GM23338 (cell line): ENCODE measurements at regions not wholly inside any gene's neighbourhood (a gene's known extent, or its start where the extent isn't known, plus 50 kb on each side); places are given as distances from the start of the nearest gene placed in this dataset.

Experiments
- ATAC-seq: fragments of 200-7000 bp; cut with Tn5 transposase; 3 replicates; pipeline ENCODE4 v1.9.1; 2020
- DNase-seq: peaks from one replicate; pipeline ENCODE4 v3.0.0-alpha.2; 2015; ENCODE audit warnings: low spot score
- H2AFZ ChIP-seq: fragments of 200-600 bp; sonication (generic); 2 replicates; pipeline ENCODE4 v1.8.0; 2016; ENCODE audit warnings: antibody characterized with exemption, mild to moderate bottlenecking, moderate library complexity
- H3F3A ChIP-seq: fragments of 200-600 bp; sonication (generic); replicated peaks from 2 replicates; pipeline ENCODE4 v1.8.0; 2017; ENCODE audit warnings: antibody characterized with exemption, mixed run types, low read depth
- H3K27ac ChIP-seq: fragments of 200-600 bp; sonication (generic); 2 replicates; pipeline ENCODE4 v1.6.1; 2016; ENCODE audit warnings: low read depth
- H3K27me3 ChIP-seq: fragments of 200-600 bp; sonication (generic); 2 replicates; pipeline ENCODE4 v1.8.0; 2016; ENCODE audit warnings: mild to moderate bottlenecking, mixed run types, moderate library complexity; ENCODE audit not compliant: insufficient read depth
- H3K36me3 ChIP-seq: fragments of 200-600 bp; sonication (generic); 2 replicates; pipeline ENCODE4 v1.8.0; 2016; ENCODE audit warnings: mild to moderate bottlenecking; ENCODE audit not compliant: insufficient read depth
- H3K4me1 ChIP-seq: fragments of 200-600 bp; sonication (generic); 2 replicates; pipeline ENCODE4 v1.8.0; 2016; ENCODE audit warnings: mild to moderate bottlenecking, moderate library complexity; ENCODE audit not compliant: insufficient read depth
- H3K4me2 ChIP-seq: fragments of 200-600 bp; sonication (generic); 2 replicates; pipeline ENCODE4 v1.7.1; 2017; ENCODE audit warnings: mixed run types
- H3K4me3 ChIP-seq: fragments of 200-600 bp; sonication (generic); 2 replicates; pipeline ENCODE4 v1.6.1; 2016; ENCODE audit warnings: mixed run types
- H3K79me2 ChIP-seq: fragments of 200-600 bp; sonication (generic); replicated peaks from 2 replicates; pipeline ENCODE4 v1.8.0; 2017; ENCODE audit warnings: mild to moderate bottlenecking; ENCODE audit not compliant: insufficient read depth
- H3K9me2 ChIP-seq: fragments of 200-600 bp; sonication (generic); 2 replicates; pipeline ENCODE4 v1.8.0; 2017; ENCODE audit not compliant: insufficient read depth
- H4K20me1 ChIP-seq: fragments of 200-600 bp; sonication (generic); replicated peaks from 2 replicates; pipeline ENCODE4 v1.8.0; 2017; ENCODE audit warnings: mild to moderate bottlenecking; ENCODE audit not compliant: insufficient read depth
- H3K27ac Mint-ChIP-seq: 2 replicates; pipeline ENCODE4 v1.8.0; 2020; ENCODE audit warnings: inconsistent platforms, mild to moderate bottlenecking, moderate library complexity, mixed read lengths
- H3K27me3 Mint-ChIP-seq: 3 replicates; pipeline ENCODE4 v1.8.0; 2022; ENCODE audit warnings: low read depth, mild to moderate bottlenecking, moderate library complexity, mixed read lengths, inconsistent platforms; ENCODE audit not compliant: insufficient read depth, poor library complexity
- H3K36me3 Mint-ChIP-seq: 3 replicates; pipeline ENCODE4 v1.8.0; 2021; ENCODE audit warnings: low read depth, mild to moderate bottlenecking, inconsistent platforms, moderate library complexity, mixed read lengths
- H3K4me1 Mint-ChIP-seq: 3 replicates; pipeline ENCODE4 v1.8.0; 2020; ENCODE audit warnings: mild to moderate bottlenecking, inconsistent platforms, mixed read lengths
- H3K4me3 Mint-ChIP-seq: 3 replicates; pipeline ENCODE4 v1.8.0; 2021; ENCODE audit warnings: moderate library complexity, mild to moderate bottlenecking, inconsistent platforms, mixed read lengths
- H3K9me3 Mint-ChIP-seq: 3 replicates; pipeline ENCODE4 v1.8.0; 2020; ENCODE audit warnings: moderate library complexity, mild to moderate bottlenecking, inconsistent platforms, mixed read lengths
- CREB1 ChIP-seq: fragments of 250-450 bp; sonication (Bioruptor Pico); IDR thresholded peaks from 2 replicates; pipeline ENCODE4 v1.5.0; 2020; ENCODE audit warnings: low read depth, mild to moderate bottlenecking, moderate library complexity
- CTCF ChIP-seq, 2 experiments: fragments of 200-600 bp in 1 of 2; sonication (generic) in 1 of 2; conservative IDR thresholded peaks; 2 replicates each; pipeline versions ENCODE4 v1.5.1 to v1.6.1; 2016 to 2017; ENCODE audit warnings: antibody characterized with exemption in 2 of 2, low read depth in 2 of 2, mild to moderate bottlenecking in 2 of 2, moderate library complexity in 1 of 2
- ETS1 ChIP-seq: IDR thresholded peaks from 2 replicates; pipeline ENCODE4 v1.6.1; 2016; ENCODE audit warnings: antibody characterized with exemption
- EZH2 ChIP-seq: fragments of 200-600 bp; sonication (generic); IDR thresholded peaks from one replicate; pipeline ENCODE4 v1.8.0; 2017; ENCODE audit warnings: antibody characterized with exemption, mild to moderate bottlenecking, low read depth; ENCODE audit not compliant: unreplicated experiment
- EZH2phosphoT487 ChIP-seq: fragments of 200-600 bp; sonication (generic); IDR thresholded peaks from one replicate; pipeline ENCODE4 v1.8.1; 2018; ENCODE audit warnings: antibody characterized with exemption; ENCODE audit not compliant: unreplicated experiment
- JUNB ChIP-seq: IDR thresholded peaks from one replicate; pipeline ENCODE4 v1.6.1; 2016; ENCODE audit warnings: antibody characterized with exemption; ENCODE audit not compliant: unreplicated experiment
- NANOG ChIP-seq: IDR thresholded peaks from 2 replicates; pipeline ENCODE4 v1.6.1; 2016; ENCODE audit warnings: antibody characterized with exemption, borderline replicate concordance
- POLR2AphosphoS5 ChIP-seq: IDR thresholded peaks from 2 replicates; pipeline ENCODE4 v1.6.1; 2016; ENCODE audit warnings: antibody characterized with exemption, low read depth
- STAT1 ChIP-seq: IDR thresholded peaks from one replicate; pipeline ENCODE4 v1.6.1; 2016; ENCODE audit warnings: antibody characterized with exemption; ENCODE audit not compliant: unreplicated experiment
- ZNF114 ChIP-seq: fragments of 250-450 bp; sonication (Bioruptor Pico); IDR thresholded peaks from 2 replicates; pipeline ENCODE4 v1.5.0; 2020; ENCODE audit warnings: mild to moderate bottlenecking, moderate library complexity
- ZNF331 ChIP-seq: fragments of 250-450 bp; sonication (Bioruptor Pico); IDR thresholded peaks from 2 replicates; pipeline ENCODE4 v1.5.0; 2020; ENCODE audit warnings: low read depth, mild to moderate bottlenecking, moderate library complexity
- ZNF462 ChIP-seq: fragments of 250-450 bp; sonication (Bioruptor Pico); IDR thresholded peaks from 2 replicates; pipeline ENCODE4 v1.5.0; 2020; ENCODE audit warnings: mild to moderate bottlenecking, moderate library complexity

GRCh38 chr18:52286675-52287074 is 53.3 kb upstream of the DCC start:
- Histone ChIP-seq H3K4me1 (peaks cover 32% of the 10 kb centered on the region), H3K4me3 (no peak overlapping the region), H3K79me2 (no peaks in the 10 kb centered on the region), H3K36me3 (no peaks in the 10 kb centered on the region), H4K20me1 (no peaks in the 10 kb centered on the region), H3F3A (no peaks in the 10 kb centered on the region), H2AFZ (no peak overlapping the region), H3K27ac (no peak overlapping the region), H3K27me3 (no peaks in the 10 kb centered on the region), H3K9me2 (peaks cover 5% of the 10 kb centered on the region), H3K4me2 (peak overlapping the region; percentile 4; the same call in 1 of the 2 replicates)
- H3K27ac Mint-ChIP-seq: 0 out of 2 replicates have a peak overlapping the region, but pooled peaks have one; percentile 1
- H3K9me3 Mint-ChIP-seq: no peaks in the 10 kb centered on the region; the same call in 2 of the 3 replicates
- H3K4me1 Mint-ChIP-seq: peaks cover 21% of the 10 kb centered on the region
- ATAC-seq (no peak), DNase-seq (no peak)
- H3K36me3 Mint-ChIP-seq: no peaks in the 10 kb centered on the region; the same call in 2 of the 3 replicates
- no peak overlapping the region for H3K4me3 Mint-ChIP-seq
- no peak for TF ChIP-seq ETS1
- H3K27me3 Mint-ChIP-seq: peaks cover 2% of the 10 kb centered on the region

- ATAC-seq (no peak), DNase-seq (peak; percentile 44)
- Histone ChIP-seq H3K27me3 (no peaks in the 10 kb centered on the region), H3F3A (no peaks in the 10 kb centered on the region), H3K9me2 (peaks cover 5% of the 10 kb centered on the region), H2AFZ (no peak overlapping the region), H3K4me1 (peaks cover 32% of the 10 kb centered on the region), H3K4me2 (peak overlapping the region; percentile 4; the same call in 1 of the 2 replicates), H3K79me2 (no peaks in the 10 kb centered on the region), H3K27ac (peak overlapping the region; percentile 13; the same call in 1 of the 2 replicates), H3K4me3 (no peak overlapping the region), H3K36me3 (no peaks in the 10 kb centered on the region), H4K20me1 (no peaks in the 10 kb centered on the region)
- H3K36me3 Mint-ChIP-seq: no peaks in the 10 kb centered on the region; the same call in 2 of the 3 replicates
- H3K27me3 Mint-ChIP-seq: peaks cover 2% of the 10 kb centered on the region
- H3K4me1 Mint-ChIP-seq: peaks cover 21% of the 10 kb centered on the region
- peak overlapping the region; percentile 47; the same call in 1 of the 2 replicates for H3K27ac Mint-ChIP-seq
- no peak overlapping the region for H3K4me3 Mint-ChIP-seq
- H3K9me3 Mint-ChIP-seq: no peaks in the 10 kb centered on the region; the same call in 2 of the 3 replicates
- no peak for TF ChIP-seq CREB1
- TF ChIP-seq EZH2: no peak
- no peak for TF ChIP-seq ZNF114
- TF ChIP-seq JUNB: no peak
- no peak for TF ChIP-seq POLR2AphosphoS5
- no peak for TF ChIP-seq STAT1
- TF ChIP-seq NANOG: no peak; the same call in 1 of the 2 replicates
- TF ChIP-seq ZNF331 (CRISPR knock-in tag): no peak
- TF ChIP-seq ETS1: no peak
- TF ChIP-seq EZH2phosphoT487: no peak
- TF ChIP-seq ZNF462 (CRISPR knock-in tag): no peak
- no peak for TF ChIP-seq CTCF (conservative IDR thresholded peaks at IDR 0.05; ENCODE audit: low read depth in 2 of 2)
Observed at GRCh38 chr18:52287151-52287550, 52.8 kb upstream of the DCC start.
